GM19397 (cell line): ENCODE measurements at regions not wholly inside any gene's neighbourhood (a gene's known extent, or its start where the extent isn't known, plus 50 kb on each side); places are given as distances from the start of the nearest gene placed in this dataset.

ENCODE experiments used
- ATAC-seq: cut with Tn5 transposase; IDR thresholded peaks from one replicate; pipeline ENCODE4 v1.9.1; 2021; ENCODE audit warnings: mild to moderate bottlenecking, moderate library complexity; ENCODE audit not compliant: unreplicated experiment

DNA sequence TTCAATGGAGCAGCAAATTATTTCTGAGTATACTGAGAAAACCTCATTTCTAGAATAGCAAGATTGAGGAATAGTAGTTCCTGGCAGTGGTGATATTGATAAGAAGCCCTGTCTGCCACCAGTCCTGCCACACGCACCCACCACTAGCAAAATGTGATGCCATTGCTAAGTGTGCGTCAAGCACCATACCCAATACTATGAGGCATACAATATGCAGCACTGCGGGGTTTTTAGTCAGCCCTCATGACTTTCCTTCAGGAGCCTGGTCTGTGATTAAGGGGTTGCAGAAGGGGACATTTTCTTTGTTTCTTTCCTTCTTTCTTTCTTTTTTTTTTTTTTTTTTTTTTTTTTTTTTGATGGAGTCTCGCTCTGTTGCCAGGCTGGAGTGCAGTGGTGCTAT is 128.7 kb upstream of the USP38 start:
- ATAC-seq = no peak

DNA sequence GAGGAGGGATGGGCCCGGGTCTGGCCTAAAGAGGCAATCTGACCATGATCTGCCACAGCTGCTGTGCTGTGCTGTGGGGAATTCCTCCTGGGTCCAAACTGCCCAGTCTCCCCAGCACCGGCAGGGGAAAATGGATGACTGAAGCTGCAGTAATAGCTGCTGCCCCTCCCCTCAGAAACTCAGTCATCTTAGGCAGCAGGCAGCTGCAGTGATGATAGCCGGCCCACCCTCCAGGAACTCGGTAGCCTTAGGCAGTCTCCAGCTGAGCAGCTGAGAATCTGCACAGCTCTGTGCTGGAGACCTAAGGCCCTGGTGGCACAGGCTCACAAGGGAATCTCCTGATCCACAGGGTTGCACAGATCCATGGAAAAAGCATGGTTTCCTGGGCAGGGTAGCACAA is 113.4 kb upstream of the USP38 start:
- ATAC-seq = no peak

DNA sequence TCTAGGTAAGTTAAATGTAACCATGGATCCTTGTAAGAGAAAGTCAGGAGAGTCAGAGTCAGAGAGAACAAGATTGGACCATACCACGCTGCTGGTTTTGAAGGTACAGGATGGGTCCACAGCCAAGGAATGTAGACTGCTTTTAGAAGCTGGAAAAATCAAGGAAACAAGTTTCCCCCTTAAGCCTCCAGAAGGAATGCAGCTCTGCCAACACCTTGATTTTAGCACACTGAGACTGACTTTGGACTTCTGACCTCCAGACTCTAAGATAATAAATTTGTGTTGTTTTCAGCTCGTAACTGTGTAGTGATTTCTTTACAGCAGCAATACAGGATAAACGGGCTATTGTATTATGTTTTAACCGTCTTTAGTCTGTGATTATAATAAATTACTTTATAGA is 108.0 kb upstream of the USP38 start:
- ATAC-seq = no peak

DNA sequence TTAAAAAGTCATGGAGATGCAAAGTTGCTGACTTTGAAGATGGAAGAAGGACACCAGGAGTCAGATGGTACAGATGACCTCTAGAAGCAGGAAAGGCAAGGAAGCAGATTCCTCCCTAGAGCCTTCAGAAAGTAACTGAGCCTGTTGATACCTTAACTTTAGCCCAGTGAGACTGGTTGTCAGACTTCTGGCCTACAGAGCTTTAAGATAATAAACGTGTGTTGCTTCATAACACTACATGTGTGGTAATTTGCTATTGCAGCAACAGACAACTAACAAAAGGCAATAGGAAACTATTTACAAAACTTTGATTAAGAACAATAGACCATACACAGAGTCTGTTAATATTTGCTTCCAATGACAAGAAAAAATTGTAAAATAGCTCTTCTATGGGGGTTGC is 102.0 kb upstream of the USP38 start:
- no peak for ATAC-seq

DNA sequence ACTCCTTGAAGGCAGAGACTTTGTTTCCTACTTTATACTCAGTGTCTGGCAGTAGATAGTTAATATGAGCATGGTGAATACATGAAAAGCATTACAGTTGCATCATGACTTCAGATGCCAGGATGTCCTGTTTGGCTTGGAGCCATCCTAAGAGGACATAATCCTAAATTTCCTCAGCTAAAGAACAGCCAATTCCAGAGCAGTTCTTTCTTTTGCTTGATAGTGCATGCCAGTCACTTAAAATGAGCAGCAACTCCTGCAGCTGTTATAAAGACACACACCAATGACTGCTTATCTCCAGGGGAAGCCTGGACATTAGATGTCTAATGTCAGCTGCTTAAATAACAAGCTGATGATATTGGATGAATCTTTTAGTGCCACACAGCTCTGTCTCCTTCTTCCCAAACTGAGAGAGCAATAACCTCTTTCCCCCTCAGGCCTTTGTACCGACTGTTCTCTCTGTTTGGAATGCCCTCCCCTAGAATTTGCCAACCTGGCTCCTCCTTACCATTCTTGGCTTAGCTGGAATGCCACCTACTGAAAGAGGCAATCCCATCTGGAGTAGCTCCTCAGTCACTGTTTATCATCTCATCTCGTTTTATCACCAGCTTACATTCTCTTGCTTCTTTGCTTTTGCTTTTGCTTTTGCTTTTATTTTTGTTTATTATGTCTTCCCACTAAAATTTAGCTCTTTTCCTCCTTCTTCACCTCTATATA is 100.8 kb upstream of the USP38 start:
- no peak for ATAC-seq

DNA sequence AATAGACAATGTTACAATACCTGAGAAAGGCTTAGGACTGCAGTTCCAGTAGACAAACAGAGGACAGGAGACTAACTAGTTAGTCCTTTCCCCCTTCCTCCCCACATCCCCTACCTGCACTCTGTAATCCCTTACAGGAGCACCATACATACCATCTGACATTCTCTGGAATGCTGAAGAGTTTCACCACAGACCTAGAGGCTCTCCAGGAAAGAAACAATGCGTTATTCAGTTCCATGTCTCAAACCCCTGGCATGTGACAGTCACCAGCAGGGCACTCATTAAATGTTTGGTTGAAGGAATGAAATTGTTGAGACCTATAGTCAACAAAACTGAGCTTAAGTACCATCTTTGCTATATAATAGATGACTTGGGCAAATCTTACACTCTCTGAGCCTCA is 100.2 kb upstream of the USP38 start:
- no peak for ATAC-seq

DNA sequence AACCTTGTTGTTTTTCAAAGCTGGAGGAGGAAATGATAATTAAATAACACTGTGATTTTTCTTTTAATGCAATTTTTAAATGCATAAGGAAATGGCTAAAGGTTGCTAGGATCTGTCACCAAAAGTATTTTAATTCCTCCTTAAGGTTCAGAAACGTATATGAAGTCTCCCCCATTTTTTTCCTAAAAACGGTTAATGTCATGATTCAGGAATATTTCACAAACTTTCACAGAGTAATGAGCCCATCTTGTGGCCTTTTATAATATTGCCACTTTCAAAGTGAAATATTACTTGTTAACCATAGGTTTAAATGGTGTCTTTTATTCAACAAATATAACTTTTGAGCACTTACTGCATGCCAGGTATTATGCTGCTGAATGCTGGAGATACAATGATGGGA is 99.5 kb upstream of the USP38 start:
- no peak for ATAC-seq

DNA sequence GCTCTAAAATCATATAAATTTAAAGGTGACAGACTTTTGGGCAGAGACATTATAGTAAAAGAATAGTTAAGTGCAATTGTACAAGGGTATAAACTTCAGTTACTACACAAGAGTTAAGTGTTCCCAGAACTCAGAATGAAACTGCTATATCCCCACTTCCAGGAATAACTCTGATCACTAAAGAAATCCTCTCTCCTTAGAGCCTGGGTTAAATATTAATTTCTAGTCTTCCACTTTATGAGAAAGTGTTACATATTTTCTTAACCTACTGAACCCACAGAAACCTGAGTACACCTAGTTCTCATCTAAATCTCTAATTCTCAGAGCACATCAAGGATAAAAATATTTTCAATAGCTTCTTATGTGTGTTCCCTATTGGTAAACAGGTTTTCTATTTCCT is 99.1 kb upstream of the USP38 start:
- no peak for ATAC-seq

DNA sequence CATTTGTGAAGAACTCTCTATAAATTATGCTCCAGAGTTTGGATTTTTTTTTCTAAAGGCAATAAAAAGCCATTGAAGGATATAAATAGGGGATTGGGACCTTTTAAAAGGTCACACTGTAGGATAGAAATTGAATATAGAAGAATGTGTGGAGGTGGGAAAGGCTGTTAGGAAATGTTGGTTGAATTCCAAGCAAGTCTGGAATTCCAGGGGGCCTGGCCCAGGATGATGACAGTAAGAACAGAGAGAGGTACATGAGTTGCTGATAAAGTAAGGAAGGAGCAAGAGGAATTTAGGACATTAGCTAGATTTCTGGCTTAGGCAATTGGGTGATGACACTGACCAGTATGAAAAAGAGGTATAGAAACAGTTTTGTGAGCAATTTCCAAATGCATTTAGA is 95.4 kb upstream of the USP38 start:
- no peak for ATAC-seq

DNA sequence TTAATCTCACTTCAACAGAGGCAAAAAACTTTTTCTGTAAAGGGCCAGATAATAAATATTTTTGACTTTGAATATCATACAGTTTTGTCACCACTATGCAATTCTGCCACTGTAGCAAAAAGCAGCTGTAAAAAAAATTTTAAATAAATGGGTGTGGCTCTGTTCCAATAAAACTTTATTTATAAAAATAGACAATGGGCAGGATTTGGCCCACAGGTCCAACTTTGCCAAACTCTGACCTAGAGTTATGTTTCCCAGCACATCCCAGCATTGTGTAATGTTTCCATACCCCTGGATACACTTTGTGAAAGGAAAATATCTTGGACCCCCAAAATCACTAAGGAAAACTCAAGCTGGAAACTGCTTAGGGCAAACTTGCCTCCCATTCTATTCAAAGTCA is 94.9 kb upstream of the USP38 start:
- no peak for ATAC-seq

DNA sequence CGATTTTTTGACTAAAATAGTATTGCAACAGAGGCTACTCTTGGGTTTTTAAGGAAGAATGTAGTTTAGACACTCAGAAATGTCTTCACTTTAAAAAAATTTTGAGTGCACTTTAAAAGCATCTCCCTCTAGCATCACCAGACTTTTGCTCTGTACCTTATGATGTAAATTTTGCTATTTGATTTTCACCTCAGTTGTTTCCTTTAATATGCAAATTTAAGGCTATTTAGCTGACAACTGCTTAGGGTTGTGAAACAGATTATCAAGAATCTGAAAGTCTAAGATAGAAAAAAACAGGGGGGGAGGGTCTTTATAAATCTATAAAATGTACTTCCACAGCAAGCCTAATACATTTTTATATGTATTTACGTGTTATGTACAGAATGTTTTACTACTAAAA is 92.9 kb upstream of the USP38 start:
- ATAC-seq = no peak

DNA sequence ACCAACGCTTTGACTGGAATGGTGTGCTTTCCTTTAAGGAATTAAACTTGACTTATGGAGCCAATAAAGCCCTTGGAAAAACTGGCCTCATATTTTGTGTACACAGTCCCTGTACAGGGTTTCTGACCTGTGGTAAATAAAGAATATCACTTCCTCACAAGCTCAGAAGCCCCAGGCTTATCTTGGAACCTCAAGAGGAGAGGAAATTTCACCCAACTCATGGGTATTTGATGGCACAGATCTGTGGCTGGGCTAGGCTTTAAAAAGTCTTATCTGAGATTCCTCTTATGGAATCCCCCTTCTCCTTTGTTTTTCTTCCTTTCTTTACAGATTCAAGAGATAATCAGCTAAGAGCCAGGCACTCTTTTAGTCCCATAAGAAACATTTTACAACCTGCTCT is 89.3 kb upstream of the USP38 start:
- ATAC-seq = no peak

DNA sequence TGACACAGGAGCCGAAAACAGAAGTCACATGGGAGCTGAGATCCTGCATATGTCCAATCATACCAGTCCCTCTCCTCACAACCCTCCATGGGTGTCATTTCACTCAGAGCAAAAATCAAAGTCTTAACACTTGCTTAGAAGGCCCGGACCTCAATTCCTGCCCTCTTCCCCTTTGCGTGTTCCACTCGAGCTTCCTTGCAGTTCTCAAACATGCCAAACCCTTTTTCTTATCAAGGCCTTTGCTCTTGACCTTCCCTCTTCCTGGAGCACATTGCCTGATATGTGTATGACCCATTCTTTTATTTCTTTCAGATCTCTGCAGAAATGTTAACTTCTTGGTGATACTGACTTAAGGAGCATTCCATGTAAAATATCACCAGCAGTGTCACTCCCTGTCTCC is 87.0 kb upstream of the USP38 start:
- no peak for ATAC-seq

DNA sequence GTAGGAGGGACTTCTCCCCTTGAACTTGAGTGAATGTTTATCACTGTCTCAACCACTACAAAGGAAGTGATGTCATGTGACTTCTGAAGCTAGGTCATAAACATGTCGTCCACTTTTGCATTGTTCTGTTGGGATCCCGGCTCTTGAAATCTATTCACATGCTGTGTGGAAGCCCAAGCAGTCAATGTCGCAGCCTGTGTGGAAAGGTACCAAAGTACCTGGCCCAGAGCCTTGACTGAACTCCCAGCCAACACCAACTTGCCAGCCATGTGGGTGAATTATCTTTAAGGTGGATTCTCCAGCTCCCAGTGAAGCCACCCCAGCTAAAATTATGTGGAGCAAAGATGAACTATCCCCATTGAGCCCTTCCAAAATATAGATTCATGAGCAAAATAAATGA is 85.0 kb upstream of the USP38 start:
- no peak for ATAC-seq

DNA sequence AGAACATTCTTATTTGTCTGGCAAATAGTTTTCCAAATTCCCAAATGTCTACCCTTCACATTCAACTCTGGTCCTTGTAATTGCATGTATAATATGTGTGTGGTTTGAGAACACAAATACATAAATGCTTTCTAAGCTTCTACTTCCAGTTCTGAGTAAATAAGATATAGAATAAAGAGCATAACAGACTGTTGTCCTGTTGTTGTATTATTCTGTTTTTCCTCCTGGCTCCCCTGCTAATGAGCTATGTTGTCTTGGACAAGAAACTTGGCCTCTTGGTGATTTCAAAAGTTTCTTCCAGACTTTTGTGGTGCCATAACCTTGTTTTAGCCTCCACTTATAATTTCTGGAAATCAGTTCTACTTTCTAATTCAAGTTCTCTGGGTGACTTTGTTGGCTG is 75.3 kb upstream of the USP38 start:
- no peak for ATAC-seq

DNA sequence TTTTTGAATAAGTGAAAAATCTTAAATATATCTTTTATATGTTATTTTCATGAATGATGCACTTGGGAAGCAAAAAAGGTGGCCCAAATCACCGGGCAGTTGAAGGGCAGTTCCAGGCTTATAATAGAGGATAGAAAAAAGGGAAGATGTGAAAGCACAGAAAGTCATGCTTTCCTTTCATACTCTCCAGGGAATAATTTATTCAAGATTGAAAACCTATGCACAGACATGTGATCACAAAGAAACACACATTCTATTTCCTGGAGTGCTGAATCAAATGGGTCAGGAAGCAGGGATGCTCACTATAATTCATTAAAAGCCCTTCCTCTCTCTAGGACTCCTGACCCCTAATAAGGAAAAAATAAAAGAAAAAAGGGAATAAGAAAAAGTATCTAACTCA is 66.1 kb upstream of the USP38 start:
- no peak for ATAC-seq

DNA sequence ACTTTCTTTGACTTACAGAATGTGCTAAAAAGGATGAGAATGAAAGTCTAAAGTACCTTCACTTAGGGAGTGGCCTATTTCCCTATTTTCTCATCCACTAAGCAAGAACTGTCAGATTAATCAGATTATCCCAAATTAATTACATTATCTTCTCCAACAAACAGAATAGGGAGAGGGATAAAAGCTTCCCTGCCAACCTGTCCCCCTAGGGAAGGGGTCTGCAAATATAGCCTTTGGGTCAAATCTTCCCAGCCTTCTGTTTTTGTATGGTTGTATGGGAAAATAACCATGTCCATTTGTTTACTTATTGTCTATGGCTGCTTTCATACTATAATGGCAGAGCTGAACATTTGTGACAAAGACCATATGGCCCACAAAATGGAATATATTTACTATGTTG is 57.1 kb upstream of the USP38 start:
- no peak for ATAC-seq

DNA sequence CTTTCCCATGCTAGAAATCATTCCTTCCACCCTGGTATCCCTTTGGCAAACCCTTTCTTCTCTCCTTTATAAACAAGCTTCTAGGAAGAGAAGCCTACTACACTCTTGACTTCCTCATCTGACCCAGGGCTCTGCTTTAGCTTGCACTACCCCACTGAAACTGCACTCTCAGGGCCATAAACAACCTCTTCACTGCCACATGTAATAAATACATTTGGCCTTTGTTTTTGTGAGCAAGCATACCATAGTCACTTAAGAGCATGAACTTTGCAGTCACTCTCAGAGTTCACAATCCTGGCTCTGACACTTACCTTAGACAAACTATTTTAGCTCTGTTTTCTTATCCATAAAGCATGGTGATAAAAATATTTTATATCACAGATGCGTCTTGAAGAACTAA is 50.7 kb upstream of the USP38 start:
- ATAC-seq = no peak
